Neural cell (in vitro differentiated cells): ENCODE measurements at regions not wholly inside any gene's neighbourhood (a gene's known extent, or its start where the extent isn't known, plus 50 kb on each side); places are given as distances from the start of the nearest gene placed in this dataset.

Source experiments
- H2AFZ ChIP-seq: fragments of 200-600, 300-800 bp; sonication (generic), shearing (Covaris generic); 2 replicates; pipeline ENCODE4 v1.6.0; 2014; ENCODE audit warnings: low read depth, mild to moderate bottlenecking, antibody characterized with exemption, low read length, moderate library complexity
- H3F3A ChIP-seq: fragments of 200-600 bp; shearing (Covaris generic); 2 replicates; pipeline ENCODE4 v1.6.1; 2016; ENCODE audit warnings: mild to moderate bottlenecking, moderate library complexity, mixed read lengths, antibody characterized with exemption, low read length; ENCODE audit not compliant: insufficient read depth, poor library complexity, severe bottlenecking
- H3K27ac ChIP-seq: fragments of 200-600, 300-800 bp; sonication (generic), shearing (Covaris generic); 2 replicates; pipeline ENCODE4 v1.5.1; 2014; ENCODE audit warnings: mild to moderate bottlenecking, low read length, moderate library complexity
- H3K27me3 ChIP-seq: fragments of 300-800, 200-600 bp; sonication (generic), shearing (Covaris generic); 2 replicates; pipeline ENCODE4 v1.6.0; 2014; ENCODE audit warnings: mild to moderate bottlenecking, low read depth, low read length, moderate library complexity; ENCODE audit not compliant: insufficient read depth
- H3K36me3 ChIP-seq: fragments of 300-800, 200-600 bp; sonication (generic), shearing (Covaris generic); 2 replicates; pipeline ENCODE4 v1.5.1; 2014; ENCODE audit warnings: mild to moderate bottlenecking, antibody characterized with exemption, low read length, moderate library complexity; ENCODE audit not compliant: insufficient read depth
- H3K4me2 ChIP-seq: fragments of 300-800, 200-600 bp; sonication (generic), shearing (Covaris generic); 2 replicates; pipeline ENCODE4 v1.6.0; 2014; ENCODE audit warnings: mild to moderate bottlenecking, low read length
- H3K4me3 ChIP-seq: fragments of 300-800, 200-600 bp; sonication (generic), shearing (Covaris generic); 2 replicates; pipeline ENCODE4 v1.5.1; 2014; ENCODE audit warnings: mild to moderate bottlenecking, low read length, moderate library complexity
- H3K79me2 ChIP-seq: fragments of 200-600 bp; shearing (Covaris generic); replicated peaks from 2 replicates; pipeline ENCODE4 v1.6.0; 2014; ENCODE audit warnings: mild to moderate bottlenecking, low read length, moderate library complexity; ENCODE audit not compliant: insufficient read depth
- H3K9ac ChIP-seq: fragments of 300-800, 200-600 bp; sonication (generic), shearing (Covaris generic); 2 replicates; pipeline ENCODE4 v1.6.1; 2016; ENCODE audit warnings: mild to moderate bottlenecking, low read length, mixed read lengths
- H3K9me2 ChIP-seq: fragments of 200-600 bp; shearing (Covaris generic); 2 replicates; pipeline ENCODE4 v1.6.1; 2016; ENCODE audit warnings: mild to moderate bottlenecking, low read length, mixed read lengths; ENCODE audit not compliant: insufficient read depth
- H3K9me3 ChIP-seq: fragments of 200-600, 300-800 bp; sonication (generic), shearing (Covaris generic); 2 replicates; pipeline ENCODE4 v1.6.1; 2016; ENCODE audit warnings: mild to moderate bottlenecking, mixed run types, low read length, moderate library complexity, mixed read lengths
- H4K20me1 ChIP-seq: fragments of 200-600 bp; shearing (Covaris generic); 2 replicates; pipeline ENCODE4 v1.6.1; 2016; ENCODE audit warnings: mild to moderate bottlenecking, mixed run types; ENCODE audit not compliant: insufficient read depth
- EP300 ChIP-seq: fragments of 450-650 bp; conservative IDR thresholded peaks from 2 replicates; pipeline ENCODE4 v1.6.1; 2014; ENCODE audit warnings: antibody characterized with exemption, mild to moderate bottlenecking, moderate library complexity; ENCODE audit not compliant: poor library complexity, severe bottlenecking
- EZH2 ChIP-seq: fragments of 200-600, 300-800 bp; shearing (Covaris generic), sonication (generic); IDR thresholded peaks from 2 replicates; pipeline ENCODE4 v1.6.1; 2014; ENCODE audit warnings: antibody characterized with exemption, low read length, borderline replicate concordance, mild to moderate bottlenecking; ENCODE audit not compliant: insufficient read depth, poor library complexity, severe bottlenecking
- MXI1 ChIP-seq: fragments of 450-650 bp; conservative IDR thresholded peaks from 2 replicates; pipeline ENCODE4 v1.6.1; 2014; ENCODE audit warnings: antibody characterized with exemption, mild to moderate bottlenecking; ENCODE audit not compliant: poor library complexity, severe bottlenecking
- POLR2AphosphoS5 ChIP-seq: IDR thresholded peaks from 2 replicates; pipeline ENCODE4 v1.6.1; 2012
- RAD21 ChIP-seq: fragments of 450-650 bp; conservative IDR thresholded peaks from 2 replicates; pipeline ENCODE4 v1.6.1; 2014; ENCODE audit warnings: antibody characterized with exemption, mild to moderate bottlenecking, moderate library complexity
- SMC3 ChIP-seq: fragments of 450-650 bp; conservative IDR thresholded peaks from 2 replicates; pipeline ENCODE4 v1.6.1; 2014; ENCODE audit warnings: antibody characterized with exemption, mild to moderate bottlenecking, moderate library complexity; ENCODE audit not compliant: poor library complexity
- TAF1 ChIP-seq: IDR thresholded peaks from 2 replicates; pipeline ENCODE4 v1.6.1; 2012; ENCODE audit warnings: low read depth
- TF ChIP-seq, protein P1 (sequence below): IDR thresholded peaks from 2 replicates; pipeline ENCODE4 v1.6.1; 2012; ENCODE audit warnings: borderline replicate concordance
- TF ChIP-seq, protein P2 (sequence below): fragments of 450-650 bp; IDR thresholded peaks from 2 replicates; pipeline ENCODE4 v1.5.1; 2014; ENCODE audit warnings: antibody characterized with exemption, mild to moderate bottlenecking, moderate library complexity; ENCODE audit not compliant: poor library complexity, severe bottlenecking

DNA sequence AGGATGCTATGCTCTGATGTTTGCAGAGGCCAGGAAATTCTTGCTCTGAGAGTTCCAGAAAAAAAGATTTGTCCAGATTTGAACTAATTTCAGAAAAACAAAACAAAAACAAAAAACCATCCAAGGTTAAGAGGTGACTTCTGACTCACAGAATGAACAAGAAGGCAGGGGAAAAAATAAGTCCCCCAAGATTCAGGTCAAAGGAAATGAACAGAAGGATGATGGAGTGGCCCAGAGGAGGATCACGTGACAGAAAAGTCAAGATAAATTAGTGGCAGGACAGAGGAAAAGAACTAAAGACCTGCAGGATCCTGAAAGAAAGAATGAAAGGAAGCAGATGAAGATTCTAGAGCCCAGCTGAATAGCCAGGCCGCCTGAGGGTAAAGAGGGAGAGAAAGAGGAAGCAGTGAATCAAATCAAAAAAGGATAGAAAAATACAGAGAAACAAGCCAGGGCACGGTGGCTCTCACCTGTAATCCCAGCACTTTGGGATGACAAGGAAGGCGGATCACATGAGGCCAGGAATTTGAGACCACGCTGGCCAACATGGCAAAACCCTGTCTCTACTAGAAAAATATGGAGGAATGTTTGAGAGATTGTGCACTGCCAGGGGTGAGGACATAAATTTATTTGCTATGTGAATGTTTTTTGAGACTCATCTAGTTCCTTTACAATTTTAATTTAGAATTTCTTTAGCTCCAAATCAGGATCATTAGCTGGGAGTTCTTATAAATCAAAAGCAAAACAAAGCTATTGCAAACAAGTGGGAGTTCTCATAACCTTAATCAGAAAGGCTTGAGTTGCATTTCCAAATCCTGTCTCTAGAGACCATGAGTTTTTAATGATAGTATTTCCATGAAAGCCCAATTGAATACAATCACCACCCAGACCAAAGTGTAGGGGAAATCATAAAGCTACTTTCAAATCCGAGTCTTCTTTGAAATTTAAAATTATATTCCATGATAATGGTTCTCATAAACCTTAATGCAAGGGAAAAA lies 217.1 kb upstream of the PLEKHG7 start:
- H2AFZ ChIP-seq, result no peak overlapping the region
- H3K9me3 ChIP-seq, result no peaks in the 10 kb centered on the region
- no peaks in the 10 kb centered on the region for H3K27me3 ChIP-seq
- no peak overlapping the region for H3K9ac ChIP-seq
- no peak overlapping the region for H3K4me2 ChIP-seq
- no peaks in the 10 kb centered on the region for H3K9me2 ChIP-seq
- H3K79me2 ChIP-seq, result no peaks in the 10 kb centered on the region
- H3K36me3 ChIP-seq, result no peaks in the 10 kb centered on the region
- H3F3A ChIP-seq, result no peaks in the 10 kb centered on the region
- TF ChIP-seq TAF1 (no peak), EZH2 (no peak), RAD21 (no peak), EP300 (no peak), SMC3 (no peak), POLR2AphosphoS5 (no peak), MXI1 (no peak)
- TF ChIP-seq, protein P1, sequence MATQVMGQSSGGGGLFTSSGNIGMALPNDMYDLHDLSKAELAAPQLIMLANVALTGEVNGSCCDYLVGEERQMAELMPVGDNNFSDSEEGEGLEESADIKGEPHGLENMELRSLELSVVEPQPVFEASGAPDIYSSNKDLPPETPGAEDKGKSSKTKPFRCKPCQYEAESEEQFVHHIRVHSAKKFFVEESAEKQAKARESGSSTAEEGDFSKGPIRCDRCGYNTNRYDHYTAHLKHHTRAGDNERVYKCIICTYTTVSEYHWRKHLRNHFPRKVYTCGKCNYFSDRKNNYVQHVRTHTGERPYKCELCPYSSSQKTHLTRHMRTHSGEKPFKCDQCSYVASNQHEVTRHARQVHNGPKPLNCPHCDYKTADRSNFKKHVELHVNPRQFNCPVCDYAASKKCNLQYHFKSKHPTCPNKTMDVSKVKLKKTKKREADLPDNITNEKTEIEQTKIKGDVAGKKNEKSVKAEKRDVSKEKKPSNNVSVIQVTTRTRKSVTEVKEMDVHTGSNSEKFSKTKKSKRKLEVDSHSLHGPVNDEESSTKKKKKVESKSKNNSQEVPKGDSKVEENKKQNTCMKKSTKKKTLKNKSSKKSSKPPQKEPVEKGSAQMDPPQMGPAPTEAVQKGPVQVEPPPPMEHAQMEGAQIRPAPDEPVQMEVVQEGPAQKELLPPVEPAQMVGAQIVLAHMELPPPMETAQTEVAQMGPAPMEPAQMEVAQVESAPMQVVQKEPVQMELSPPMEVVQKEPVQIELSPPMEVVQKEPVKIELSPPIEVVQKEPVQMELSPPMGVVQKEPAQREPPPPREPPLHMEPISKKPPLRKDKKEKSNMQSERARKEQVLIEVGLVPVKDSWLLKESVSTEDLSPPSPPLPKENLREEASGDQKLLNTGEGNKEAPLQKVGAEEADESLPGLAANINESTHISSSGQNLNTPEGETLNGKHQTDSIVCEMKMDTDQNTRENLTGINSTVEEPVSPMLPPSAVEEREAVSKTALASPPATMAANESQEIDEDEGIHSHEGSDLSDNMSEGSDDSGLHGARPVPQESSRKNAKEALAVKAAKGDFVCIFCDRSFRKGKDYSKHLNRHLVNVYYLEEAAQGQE, result no peak
- TF ChIP-seq, protein P2, sequence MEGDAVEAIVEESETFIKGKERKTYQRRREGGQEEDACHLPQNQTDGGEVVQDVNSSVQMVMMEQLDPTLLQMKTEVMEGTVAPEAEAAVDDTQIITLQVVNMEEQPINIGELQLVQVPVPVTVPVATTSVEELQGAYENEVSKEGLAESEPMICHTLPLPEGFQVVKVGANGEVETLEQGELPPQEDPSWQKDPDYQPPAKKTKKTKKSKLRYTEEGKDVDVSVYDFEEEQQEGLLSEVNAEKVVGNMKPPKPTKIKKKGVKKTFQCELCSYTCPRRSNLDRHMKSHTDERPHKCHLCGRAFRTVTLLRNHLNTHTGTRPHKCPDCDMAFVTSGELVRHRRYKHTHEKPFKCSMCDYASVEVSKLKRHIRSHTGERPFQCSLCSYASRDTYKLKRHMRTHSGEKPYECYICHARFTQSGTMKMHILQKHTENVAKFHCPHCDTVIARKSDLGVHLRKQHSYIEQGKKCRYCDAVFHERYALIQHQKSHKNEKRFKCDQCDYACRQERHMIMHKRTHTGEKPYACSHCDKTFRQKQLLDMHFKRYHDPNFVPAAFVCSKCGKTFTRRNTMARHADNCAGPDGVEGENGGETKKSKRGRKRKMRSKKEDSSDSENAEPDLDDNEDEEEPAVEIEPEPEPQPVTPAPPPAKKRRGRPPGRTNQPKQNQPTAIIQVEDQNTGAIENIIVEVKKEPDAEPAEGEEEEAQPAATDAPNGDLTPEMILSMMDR, result no peak
- H3K4me3 ChIP-seq, result no peak overlapping the region
- H4K20me1 ChIP-seq, result no peaks in the 10 kb centered on the region
- no peak overlapping the region for H3K27ac ChIP-seq

DNA sequence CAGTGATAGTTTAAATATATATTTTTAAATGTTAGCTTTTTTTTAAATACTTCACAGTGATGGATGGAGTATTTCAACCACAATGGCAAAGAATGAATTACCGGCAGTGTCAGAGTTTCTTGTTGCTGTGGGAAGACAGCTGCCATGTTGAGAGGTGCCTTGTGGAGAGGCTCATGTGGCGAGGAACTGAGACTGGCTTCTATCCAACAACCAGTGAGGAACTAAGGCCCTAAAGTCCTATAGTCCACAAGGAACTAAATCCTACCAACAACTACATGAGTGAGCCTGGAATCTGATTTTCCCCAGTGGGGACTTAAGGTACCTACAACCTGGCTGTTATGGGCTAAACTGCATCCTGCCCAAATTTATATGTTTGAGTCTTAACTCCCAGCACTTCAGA lies 220.2 kb upstream of the PLEKHG7 start:
- H3K9me2 ChIP-seq, result no peaks in the 10 kb centered on the region
- no peaks in the 10 kb centered on the region for H3K79me2 ChIP-seq
- H3K9me3 ChIP-seq, result no peaks in the 10 kb centered on the region
- H3F3A ChIP-seq, result no peaks in the 10 kb centered on the region
- no peak overlapping the region for H3K9ac ChIP-seq
- H3K4me2 ChIP-seq, result no peak overlapping the region
- no peaks in the 10 kb centered on the region for H3K27me3 ChIP-seq
- H3K4me3 ChIP-seq, result no peak overlapping the region
- no peak for TF ChIP-seq EP300
- TF ChIP-seq EZH2, result no peak
- TF ChIP-seq, protein P1, result no peak
- no peak overlapping the region for H3K27ac ChIP-seq
- no peak overlapping the region for H2AFZ ChIP-seq
- no peaks in the 10 kb centered on the region for H4K20me1 ChIP-seq
- no peaks in the 10 kb centered on the region for H3K36me3 ChIP-seq
